ENCODE measurements at regions not wholly inside any gene's neighbourhood (a gene's known extent, or its start where the extent isn't known, plus 50 kb on each side); places are given as distances from the start of the nearest gene placed in this dataset.

DNA sequence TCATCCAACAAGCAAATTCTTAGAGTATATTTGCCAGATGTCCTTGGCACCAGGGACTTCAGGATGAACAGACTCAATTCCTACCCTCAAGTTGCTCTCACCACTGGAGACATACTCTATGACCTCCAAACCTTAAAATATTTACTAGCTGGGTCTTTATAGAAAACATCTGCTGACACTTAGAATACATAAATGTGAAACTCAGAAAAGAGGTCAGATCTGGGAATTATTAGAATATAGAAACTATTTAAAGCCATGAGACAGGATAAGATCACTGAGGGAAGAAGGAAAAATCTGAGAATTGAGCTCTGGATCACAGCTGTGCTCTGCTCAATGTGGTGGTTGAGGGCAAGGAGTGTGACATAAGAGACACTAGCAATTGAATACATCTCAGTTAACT, 695.4 kb upstream of the UBE2E2 start:
- Histone ChIP-seq H3K9ac (ENCODE audit: low read length) (no peak overlapping the region), H3K36me3 (ENCODE audit: control insufficient read depth in 1 of 2, insufficient read depth in 2 of 2, low read length in 2 of 2) (no peaks in the 10 kb centered on the region), H2AFZ (ENCODE audit: low read depth, low read length, poor library complexity, severe bottlenecking) (no peak overlapping the region), H3K4me3 (replicated peaks in 1 of 2; ENCODE audit: low read depth in 1 of 2, low read length in 2 of 2) (no peak overlapping the region), H3K9me3 (ENCODE audit: control insufficient read depth in 1 of 2, insufficient read depth in 1 of 2, low read depth in 1 of 2, low read length in 2 of 2) (peaks cover 0 to 5% of the 10 kb centered on the region in 2 experiments; a peak in 2 of 4 replicates), H3K27me3 (ENCODE audit: insufficient read depth, low read length) (no peaks in the 10 kb centered on the region), H3K9me2 (ENCODE audit: insufficient read depth) (no peaks in the 10 kb centered on the region), H3K4me1 (ENCODE audit: control insufficient read depth in 1 of 2, insufficient read depth in 2 of 2, low read length in 2 of 2) (no peaks in the 10 kb centered on the region), H4K20me1 (ENCODE audit: insufficient read depth) (no peaks in the 10 kb centered on the region), H3K27ac (ENCODE audit: low read depth, low read length) (no peak overlapping the region), H3K4me2 (ENCODE audit: low read length) (no peak overlapping the region), H3K79me2 (ENCODE audit: insufficient read depth, low read length) (no peaks in the 10 kb centered on the region)
- intact Hi-C loops (cut with micrococcal nuclease): no loop called here
- ChIA-PET POLR2A (no interaction called here), CTCF (no interaction called here), RAD21 (ENCODE audit: low non-redundant PET in 1 of 2, low total read pairs in 2 of 2, uncharacterized antibody in 2 of 2, unreplicated experiment in 2 of 2) (no interaction called here)
- no peak for DNase-seq (ENCODE audit: low read depth, low spot score)
- ATAC-seq: no peak
- TF ChIP-seq POLR2A (IDR thresholded peaks at IDR 0.05; ENCODE audit: borderline replicate concordance, extremely low read depth, insufficient read depth, insufficient read length) (no peak), SP1 (IDR thresholded peaks at IDR 0.05; ENCODE audit: low read depth) (no peak), SIN3A (IDR thresholded peaks at IDR 0.05; ENCODE audit: low read depth) (no peak), YY1 (IDR thresholded peaks at IDR 0.05; ENCODE audit: extremely low read depth, insufficient replicate concordance, low read depth, low read length) (no peak), TCF7L2 (IDR thresholded peaks at IDR 0.05; ENCODE audit: borderline replicate concordance, extremely low read depth, insufficient read depth, insufficient read length) (no peak), SRF (IDR thresholded peaks at IDR 0.05; ENCODE audit: low read depth) (no peak), ELF1 (IDR thresholded peaks at IDR 0.05; ENCODE audit: borderline replicate concordance, low read depth) (no peak), EZH2 (IDR thresholded peaks at IDR 0.05) (no peak), ZNF274 (IDR thresholded peaks at IDR 0.05; ENCODE audit: low read depth, low read length) (no peak), ZFX (IDR thresholded peaks at IDR 0.05) (no peak)
- TF ChIP-seq, protein P1, sequence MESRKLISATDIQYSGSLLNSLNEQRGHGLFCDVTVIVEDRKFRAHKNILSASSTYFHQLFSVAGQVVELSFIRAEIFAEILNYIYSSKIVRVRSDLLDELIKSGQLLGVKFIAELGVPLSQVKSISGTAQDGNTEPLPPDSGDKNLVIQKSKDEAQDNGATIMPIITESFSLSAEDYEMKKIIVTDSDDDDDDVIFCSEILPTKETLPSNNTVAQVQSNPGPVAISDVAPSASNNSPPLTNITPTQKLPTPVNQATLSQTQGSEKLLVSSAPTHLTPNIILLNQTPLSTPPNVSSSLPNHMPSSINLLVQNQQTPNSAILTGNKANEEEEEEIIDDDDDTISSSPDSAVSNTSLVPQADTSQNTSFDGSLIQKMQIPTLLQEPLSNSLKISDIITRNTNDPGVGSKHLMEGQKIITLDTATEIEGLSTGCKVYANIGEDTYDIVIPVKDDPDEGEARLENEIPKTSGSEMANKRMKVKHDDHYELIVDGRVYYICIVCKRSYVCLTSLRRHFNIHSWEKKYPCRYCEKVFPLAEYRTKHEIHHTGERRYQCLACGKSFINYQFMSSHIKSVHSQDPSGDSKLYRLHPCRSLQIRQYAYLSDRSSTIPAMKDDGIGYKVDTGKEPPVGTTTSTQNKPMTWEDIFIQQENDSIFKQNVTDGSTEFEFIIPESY (IDR thresholded peaks at IDR 0.05; ENCODE audit: extremely low read depth, insufficient replicate concordance, low read length): no peak
- no TSS peak for BruUV-seq (replicated peaks)
